ENCODE measurements at regions not wholly inside any gene's neighbourhood (a gene's known extent, or its start where the extent isn't known, plus 50 kb on each side); places are given as distances from the start of the nearest gene placed in this dataset.
A peak's percentile ranks its signal among the peaks of the same experiment; 100 is the strongest.

DNA sequence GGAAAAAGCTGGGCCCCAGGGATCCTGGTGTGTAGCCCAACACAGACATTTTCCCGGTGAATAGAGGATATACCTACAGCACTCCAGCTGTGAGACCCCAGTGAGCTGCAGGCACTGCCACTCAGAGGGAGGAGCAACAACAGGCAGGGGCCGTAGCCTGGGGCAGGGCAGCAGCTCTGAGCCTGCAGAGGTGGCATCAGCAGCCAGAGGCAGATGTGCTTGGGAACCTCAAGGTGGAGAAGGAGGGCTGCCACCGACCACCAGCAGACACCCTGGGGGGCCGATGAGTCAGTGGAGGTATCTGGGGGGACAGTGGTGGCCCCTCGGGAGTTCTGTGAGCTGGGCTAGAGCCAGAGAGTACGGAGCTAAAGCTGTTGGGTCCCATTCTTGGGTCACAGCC lies 110.2 kb upstream of the GDF10 start:
- no peaks in the 10 kb centered on the region for H3K9me3 Mint-ChIP-seq (ENCODE audit: unreplicated experiment)
- intact Hi-C loops (cut with micrococcal nuclease): no loop called here
- no peak for DNase-seq (ENCODE audit: unreplicated experiment)
- no peak overlapping the region for H3K4me3 Mint-ChIP-seq (ENCODE audit: unreplicated experiment)
- ChIA-PET POLR2A (interaction anchor here (0.6 to 1.3 kb wide), 2 partner anchors 9 to 23 kb away, joined by 3 read pairs; no protein-coding TSS in a partner anchor), CTCF (interaction anchor here (0.6 kb wide), 1 partner anchor 8 kb away, joined by 3 read pairs; no protein-coding TSS in a partner anchor)
- H3K36me3 Mint-ChIP-seq (ENCODE audit: insufficient read depth, unreplicated experiment): peaks cover 6% of the 10 kb centered on the region
- no peak overlapping the region for H3K27ac Mint-ChIP-seq (ENCODE audit: low read depth, unreplicated experiment)
- no peaks in the 10 kb centered on the region for H3K27me3 Mint-ChIP-seq (ENCODE audit: insufficient read depth, unreplicated experiment)
- no TSS peak for BruUV-seq (replicated peaks)
- TF ChIP-seq, protein P1, sequence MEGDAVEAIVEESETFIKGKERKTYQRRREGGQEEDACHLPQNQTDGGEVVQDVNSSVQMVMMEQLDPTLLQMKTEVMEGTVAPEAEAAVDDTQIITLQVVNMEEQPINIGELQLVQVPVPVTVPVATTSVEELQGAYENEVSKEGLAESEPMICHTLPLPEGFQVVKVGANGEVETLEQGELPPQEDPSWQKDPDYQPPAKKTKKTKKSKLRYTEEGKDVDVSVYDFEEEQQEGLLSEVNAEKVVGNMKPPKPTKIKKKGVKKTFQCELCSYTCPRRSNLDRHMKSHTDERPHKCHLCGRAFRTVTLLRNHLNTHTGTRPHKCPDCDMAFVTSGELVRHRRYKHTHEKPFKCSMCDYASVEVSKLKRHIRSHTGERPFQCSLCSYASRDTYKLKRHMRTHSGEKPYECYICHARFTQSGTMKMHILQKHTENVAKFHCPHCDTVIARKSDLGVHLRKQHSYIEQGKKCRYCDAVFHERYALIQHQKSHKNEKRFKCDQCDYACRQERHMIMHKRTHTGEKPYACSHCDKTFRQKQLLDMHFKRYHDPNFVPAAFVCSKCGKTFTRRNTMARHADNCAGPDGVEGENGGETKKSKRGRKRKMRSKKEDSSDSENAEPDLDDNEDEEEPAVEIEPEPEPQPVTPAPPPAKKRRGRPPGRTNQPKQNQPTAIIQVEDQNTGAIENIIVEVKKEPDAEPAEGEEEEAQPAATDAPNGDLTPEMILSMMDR (IDR thresholded peaks at IDR 0.05; ENCODE audit: unreplicated experiment): no peak
- peaks cover 24% of the 10 kb centered on the region for H3K4me1 Mint-ChIP-seq (ENCODE audit: insufficient read depth, unreplicated experiment)

DNA sequence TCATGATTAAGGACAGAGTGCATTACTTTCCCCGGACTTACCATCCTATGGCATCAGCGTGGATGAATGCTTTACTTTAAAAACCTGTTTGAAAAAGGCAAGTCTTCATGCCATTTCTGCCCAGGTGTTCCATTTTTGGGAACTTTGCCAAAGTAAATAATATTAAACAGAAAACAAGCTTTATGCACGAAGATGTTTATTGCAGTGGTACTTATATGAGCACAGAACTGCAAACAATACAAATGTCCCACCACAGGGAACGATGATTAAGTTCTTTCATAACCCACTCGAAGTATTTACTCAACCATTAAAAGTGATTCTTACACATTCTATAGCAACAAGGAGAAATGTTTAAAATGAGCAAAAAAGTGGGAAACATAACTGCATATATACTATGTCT lies 109.7 kb upstream of the GDF10 start:
- peak; percentile 69 for DNase-seq (ENCODE audit: unreplicated experiment)
- Mint-ChIP-seq H3K9me3 (ENCODE audit: unreplicated experiment) (no peaks in the 10 kb centered on the region), H3K4me3 (ENCODE audit: unreplicated experiment) (no peak overlapping the region), H3K4me1 (ENCODE audit: insufficient read depth, unreplicated experiment) (peaks cover 21% of the 10 kb centered on the region), H3K27ac (ENCODE audit: low read depth, unreplicated experiment) (no peak overlapping the region), H3K36me3 (ENCODE audit: insufficient read depth, unreplicated experiment) (peaks cover 6% of the 10 kb centered on the region), H3K27me3 (ENCODE audit: insufficient read depth, unreplicated experiment) (no peaks in the 10 kb centered on the region)
- TF ChIP-seq, protein P1 (IDR thresholded peaks at IDR 0.05; ENCODE audit: unreplicated experiment): no peak
- intact Hi-C loops (cut with micrococcal nuclease): no loop called here
- POLR2A ChIA-PET: interaction anchor here (0.6 to 1.3 kb wide), 2 partner anchors 10 to 24 kb away, joined by 3 read pairs; no protein-coding TSS in a partner anchor
- CTCF ChIA-PET: no interaction called here
- no TSS peak for BruUV-seq (replicated peaks)

DNA sequence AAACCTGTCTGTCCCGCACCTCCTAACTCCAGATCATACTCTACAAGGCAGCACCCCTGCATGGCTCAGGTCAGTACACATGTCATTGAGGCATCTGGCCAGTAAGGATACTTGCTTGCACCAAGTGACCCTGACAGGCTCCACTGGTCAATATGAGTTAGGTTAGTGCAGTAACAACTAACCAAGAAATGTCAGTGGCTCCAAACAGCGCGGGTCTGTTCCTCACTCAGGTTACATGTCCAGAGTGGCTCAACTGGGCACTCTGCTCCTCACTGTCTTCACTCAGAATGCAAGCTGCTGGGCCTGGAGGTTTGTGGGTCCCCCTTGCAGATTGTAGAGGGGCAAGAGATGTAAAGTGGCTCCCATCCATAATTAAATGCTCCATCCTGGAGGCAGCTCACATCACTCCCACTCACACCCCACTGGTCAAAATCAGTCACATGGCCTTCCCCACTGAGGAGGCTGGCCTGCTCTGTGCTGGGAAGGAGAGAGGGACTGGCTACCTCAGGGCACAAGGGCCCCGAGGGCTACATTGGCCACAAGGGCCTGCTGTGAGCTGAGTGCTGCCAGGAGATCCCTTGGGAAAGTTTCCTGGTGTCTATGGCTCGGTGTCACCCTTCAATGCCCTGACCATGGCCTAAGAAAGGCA lies 109.1 kb upstream of the GDF10 start:
- ChIA-PET POLR2A (interaction anchor here (0.6 kb wide), 1 partner anchor 42 kb away, joined by 3 read pairs; no protein-coding TSS in a partner anchor), CTCF (no interaction called here)
- Mint-ChIP-seq H3K27me3 (ENCODE audit: insufficient read depth, unreplicated experiment) (no peaks in the 10 kb centered on the region), H3K36me3 (ENCODE audit: insufficient read depth, unreplicated experiment) (peaks cover 6% of the 10 kb centered on the region), H3K4me3 (ENCODE audit: unreplicated experiment) (no peak overlapping the region), H3K27ac (ENCODE audit: low read depth, unreplicated experiment) (no peak overlapping the region), H3K4me1 (ENCODE audit: insufficient read depth, unreplicated experiment) (peaks cover 18% of the 10 kb centered on the region), H3K9me3 (ENCODE audit: unreplicated experiment) (no peaks in the 10 kb centered on the region)
- intact Hi-C loops (cut with micrococcal nuclease): no loop called here
- TF ChIP-seq, protein P1 (IDR thresholded peaks at IDR 0.05; ENCODE audit: unreplicated experiment): no peak
- DNase-seq (ENCODE audit: unreplicated experiment): no peak
- no TSS peak for BruUV-seq (replicated peaks)

DNA sequence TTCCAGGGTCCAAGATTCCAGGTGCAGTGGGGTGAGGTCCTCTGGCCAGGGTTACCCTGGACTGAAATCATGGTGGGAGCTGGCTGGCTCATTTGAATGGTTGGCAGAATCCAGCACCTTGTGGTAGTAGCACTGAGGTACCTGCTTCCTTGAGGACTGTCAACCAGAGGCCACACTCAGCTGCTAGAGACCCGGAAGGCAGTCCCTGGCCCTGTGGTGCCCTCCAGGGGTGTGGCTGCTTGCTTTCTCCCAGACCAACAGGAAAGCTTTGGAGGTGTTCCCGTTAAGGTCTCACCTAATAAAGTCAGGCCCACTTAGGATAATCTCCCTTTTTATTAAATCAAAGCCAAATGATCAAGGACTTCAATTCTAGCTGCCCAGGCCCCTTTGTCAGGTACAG lies 107.7 kb upstream of the GDF10 start:
- Mint-ChIP-seq H3K9me3 (ENCODE audit: unreplicated experiment) (no peaks in the 10 kb centered on the region), H3K27me3 (ENCODE audit: insufficient read depth, unreplicated experiment) (no peaks in the 10 kb centered on the region), H3K36me3 (ENCODE audit: insufficient read depth, unreplicated experiment) (peaks cover 6% of the 10 kb centered on the region), H3K27ac (ENCODE audit: low read depth, unreplicated experiment) (no peak overlapping the region), H3K4me1 (ENCODE audit: insufficient read depth, unreplicated experiment) (peaks cover 18% of the 10 kb centered on the region), H3K4me3 (ENCODE audit: unreplicated experiment) (no peak overlapping the region)
- POLR2A ChIA-PET: no interaction called here
- no peak for DNase-seq (ENCODE audit: unreplicated experiment)
- CTCF ChIA-PET: interaction anchor here (0.6 to 1.2 kb wide), 2 partner anchors 26 to 40 kb away, joined by 3 read pairs; no protein-coding TSS in a partner anchor
- BruUV-seq (replicated peaks): no TSS peak
- TF ChIP-seq, protein P1 (IDR thresholded peaks at IDR 0.05; ENCODE audit: unreplicated experiment): no peak
- intact Hi-C loops (cut with micrococcal nuclease): no loop called here
